ENCODE measurements at regions not wholly inside any gene's neighbourhood (a gene's known extent, or its start where the extent isn't known, plus 50 kb on each side); places are given as distances from the start of the nearest gene placed in this dataset.

GRCh38 chr4:124085561-124086180 is 626.9 kb downstream of the ANKRD50 start:
- TF ChIP-seq CTCF (IDR thresholded peaks at IDR 0.05) (no peak), POLR2A (IDR thresholded peaks at IDR 0.05) (no peak)

Measured in esophagus squamous epithelium (tissue), 4 donors.